B cell (primary cell): ENCODE measurements at regions not wholly inside any gene's neighbourhood (a gene's known extent, or its start where the extent isn't known, plus 50 kb on each side); places are given as distances from the start of the nearest gene placed in this dataset.

Experiments
- ATAC-seq: fragments of 200-7000 bp; cut with Tn5 transposase; one replicate; pipeline ENCODE4 v1.10.0; 2021; ENCODE audit warnings: low read depth, mild to moderate bottlenecking, moderate number of reproducible peaks, moderate library complexity
- CTCF ChIA-PET: fragments of 350-600 bp; sonication (Branson Sonifier 250); formaldehyde crosslinking; loops from one replicate; lab custom pipeline; 2021; ENCODE audit warnings: antibody characterized with exemption, inconsistent platforms; lab: Charles Lee
- POLR2A ChIA-PET: fragments of 350-600 bp; sonication (Branson Sonifier 250); formaldehyde crosslinking; loops from one replicate; lab custom pipeline; 2021; ENCODE audit warnings: antibody characterized with exemption; lab: Charles Lee
- DNase-seq: peaks from one replicate; pipeline ENCODE4 v3.0.0; 2013
- H2AFZ ChIP-seq: 2 replicates; pipeline ENCODE4 v1.6.1; 2012; ENCODE audit warnings: mild to moderate bottlenecking, low read depth, low read length; ENCODE audit not compliant: insufficient read depth, poor library complexity, severe bottlenecking
- H3K27ac ChIP-seq, 2 donors: 1 replicate in 1 of 2; 2 replicates in 1 of 2; pipeline ENCODE4 v1.5.1; 2012 to 2013; ENCODE audit warnings: low read length in 2 of 2, mild to moderate bottlenecking in 2 of 2, moderate library complexity in 1 of 2
- H3K27me3 ChIP-seq, 4 experiments: fragments of 200-600 bp in 1 of 4; sonication (generic) in 1 of 4; replicated peaks in 1 of 4; 1 replicate in 2 of 4; 2 replicates in 2 of 4; pipeline versions ENCODE4 v1.6.1 to v1.7.0; 2013 to 2016; ENCODE audit warnings: low read length in 3 of 4, mild to moderate bottlenecking in 2 of 4, mixed read lengths in 1 of 4, moderate library complexity in 1 of 4; ENCODE audit not compliant: insufficient read depth in 4 of 4, control insufficient read depth in 3 of 4; ENCODE audit errors: control extremely low read depth in 1 of 4
- H3K36me3 ChIP-seq, 2 experiments: replicated peaks in 1 of 2; 1 replicate in 1 of 2; 2 replicates in 1 of 2; pipeline versions ENCODE4 v1.6.1 to v1.7.1; 2013; ENCODE audit warnings: low read length in 1 of 2; ENCODE audit not compliant: insufficient read depth in 2 of 2, control insufficient read depth in 1 of 2; ENCODE audit errors: control extremely low read depth in 1 of 2, extremely low read depth in 1 of 2
- H3K4me1 ChIP-seq, 2 donors: fragments of 200-600 bp in 1 of 2; sonication (generic) in 1 of 2; 1 replicate in 1 of 2; 2 replicates in 1 of 2; pipeline versions ENCODE4 v1.5.1 to v1.6.1; 2013 to 2017; ENCODE audit warnings: low read length in 2 of 2; ENCODE audit not compliant: control insufficient read depth in 2 of 2, insufficient read depth in 2 of 2
- H3K4me2 ChIP-seq: replicated peaks from 2 replicates; pipeline ENCODE3; 2012; ENCODE audit warnings: mild to moderate bottlenecking, low read depth, low read length; ENCODE audit not compliant: poor library complexity, severe bottlenecking
- H3K4me3 ChIP-seq, 5 experiments: fragments of 200-600 bp in 1 of 5; sonication (generic) in 1 of 5; 1 replicate in 3 of 5; 2 replicates in 2 of 5; pipeline versions ENCODE4 v1.5.1 to v1.7.0; 2011 to 2016; ENCODE audit warnings: low read length in 4 of 5, mild to moderate bottlenecking in 4 of 5, low read depth in 2 of 5, control low read depth in 1 of 5, moderate library complexity in 1 of 5; ENCODE audit not compliant: insufficient read depth in 1 of 5; ENCODE audit errors: control extremely low read depth in 1 of 5, extremely low read depth in 1 of 5
- H3K79me2 ChIP-seq: fragments of 200-600 bp; sonication (generic); one replicate; pipeline ENCODE4 v1.6.0; 2016; ENCODE audit warnings: low read length; ENCODE audit not compliant: control insufficient read depth, insufficient read depth
- H3K9ac ChIP-seq: fragments of 200-600 bp; sonication (generic); 2 replicates; pipeline ENCODE4 v1.6.1; 2017; ENCODE audit warnings: mild to moderate bottlenecking, low read length, moderate library complexity
- H3K9me3 ChIP-seq, 3 donors: one replicate each; pipeline versions ENCODE4 v1.6.1 to v1.7.1; 2013; ENCODE audit warnings: low read length in 2 of 3; ENCODE audit not compliant: control insufficient read depth in 2 of 3, insufficient read depth in 1 of 3; ENCODE audit errors: control extremely low read depth in 1 of 3
- H4K20me1 ChIP-seq: 2 replicates; pipeline ENCODE4 v1.6.0; 2012; ENCODE audit warnings: mild to moderate bottlenecking, low read length; ENCODE audit not compliant: insufficient read depth, control insufficient read depth, poor library complexity, severe bottlenecking
- H3K27ac Mint-ChIP-seq: one replicate; pipeline ENCODE4 v1.8.0; 2021; ENCODE audit warnings: mixed read lengths
- H3K27me3 Mint-ChIP-seq: one replicate; pipeline ENCODE4 v1.8.0; 2021; ENCODE audit warnings: mixed read lengths
- H3K4me1 Mint-ChIP-seq: one replicate; pipeline ENCODE4 v1.8.0; 2021; ENCODE audit warnings: mixed read lengths
- H3K4me3 Mint-ChIP-seq: one replicate; pipeline ENCODE4 v1.8.0; 2021; ENCODE audit warnings: mixed read lengths
- H3K9me3 Mint-ChIP-seq: one replicate; pipeline ENCODE4 v1.8.0; 2022; ENCODE audit warnings: mixed read lengths; ENCODE audit not compliant: insufficient read depth
- EZH2 ChIP-seq: IDR thresholded peaks from 2 replicates; pipeline ENCODE4 v1.6.1; 2012; ENCODE audit warnings: borderline replicate concordance, low read depth, mild to moderate bottlenecking, moderate library complexity, low read length; ENCODE audit not compliant: insufficient read depth, poor library complexity, severe bottlenecking
- WGBS: methylation state at CpG from one replicate; pipeline ENCODE4 v1.1.5; 2013; ENCODE audit warnings: missing lambda C conversion rate; ENCODE audit not compliant: insufficient coverage; 5-methylcytosine and 5-hydroxymethylcytosine counted together
- intact Hi-C: fragments of 100-400 bp; cut with micrococcal nuclease; formaldehyde crosslinking; loops from one replicate; pipeline ENCODE4 v1.10.0; 2022
- TF ChIP-seq, protein P1 (sequence below): fragments of 200-600 bp; IDR thresholded peaks from one replicate; pipeline ENCODE4 v1.8.0; 2022; ENCODE audit warnings: antibody characterized with exemption, mild to moderate bottlenecking

DNA sequence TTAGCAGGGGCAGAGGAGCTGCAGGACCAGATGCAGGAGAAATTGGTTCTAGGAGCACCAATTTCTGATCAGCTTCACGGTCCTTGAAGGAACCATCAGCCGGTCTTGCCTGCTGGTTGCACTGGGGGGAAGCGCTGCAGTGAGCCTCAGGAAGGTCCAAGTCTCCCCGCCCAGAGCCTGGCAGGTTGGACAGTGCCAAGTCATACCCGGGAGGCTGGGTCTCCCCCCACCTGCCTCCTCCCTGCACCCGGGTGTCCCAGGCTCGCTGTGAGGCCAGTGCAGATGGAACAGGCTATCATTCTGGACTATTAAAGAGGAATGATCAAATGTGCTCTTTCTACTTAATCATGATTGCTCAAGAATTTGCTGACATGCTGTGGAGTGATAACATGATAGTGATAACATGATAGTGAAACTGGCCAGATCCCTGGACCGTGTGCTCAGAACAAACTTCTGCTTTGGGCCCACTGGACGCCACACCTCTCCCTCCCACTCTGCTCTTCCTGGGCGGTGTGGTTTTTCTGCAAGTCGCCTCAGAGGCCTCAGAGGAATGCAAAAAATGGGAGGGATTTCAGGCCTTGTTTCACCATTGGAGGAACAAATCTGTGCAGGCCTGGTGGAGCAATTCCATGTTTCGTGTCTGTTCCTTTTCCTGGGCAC, 236.0 kb downstream of the IRF8 start:
- ChIA-PET CTCF (no interaction called here), POLR2A (no interaction called here)
- intact Hi-C loops: no loop called here
- Mint-ChIP-seq H3K4me1 (no peaks in the 10 kb centered on the region), H3K9me3 (no peaks in the 10 kb centered on the region), H3K27me3 (peaks cover 36% of the 10 kb centered on the region), H3K27ac (no peak overlapping the region), H3K4me3 (no peak overlapping the region)
- H3K4me2 ChIP-seq: no peak overlapping the region
- no peak overlapping the region for H3K9ac ChIP-seq
- TF ChIP-seq, protein P1, sequence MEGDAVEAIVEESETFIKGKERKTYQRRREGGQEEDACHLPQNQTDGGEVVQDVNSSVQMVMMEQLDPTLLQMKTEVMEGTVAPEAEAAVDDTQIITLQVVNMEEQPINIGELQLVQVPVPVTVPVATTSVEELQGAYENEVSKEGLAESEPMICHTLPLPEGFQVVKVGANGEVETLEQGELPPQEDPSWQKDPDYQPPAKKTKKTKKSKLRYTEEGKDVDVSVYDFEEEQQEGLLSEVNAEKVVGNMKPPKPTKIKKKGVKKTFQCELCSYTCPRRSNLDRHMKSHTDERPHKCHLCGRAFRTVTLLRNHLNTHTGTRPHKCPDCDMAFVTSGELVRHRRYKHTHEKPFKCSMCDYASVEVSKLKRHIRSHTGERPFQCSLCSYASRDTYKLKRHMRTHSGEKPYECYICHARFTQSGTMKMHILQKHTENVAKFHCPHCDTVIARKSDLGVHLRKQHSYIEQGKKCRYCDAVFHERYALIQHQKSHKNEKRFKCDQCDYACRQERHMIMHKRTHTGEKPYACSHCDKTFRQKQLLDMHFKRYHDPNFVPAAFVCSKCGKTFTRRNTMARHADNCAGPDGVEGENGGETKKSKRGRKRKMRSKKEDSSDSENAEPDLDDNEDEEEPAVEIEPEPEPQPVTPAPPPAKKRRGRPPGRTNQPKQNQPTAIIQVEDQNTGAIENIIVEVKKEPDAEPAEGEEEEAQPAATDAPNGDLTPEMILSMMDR: no peak
- TF ChIP-seq EZH2: no peak
- no peaks in the 10 kb centered on the region for H3K36me3 ChIP-seq
- 75% methylated on average over 11 of the region's 12 CpGs for WGBS
- H4K20me1 ChIP-seq: no peaks in the 10 kb centered on the region
- no peaks in the 10 kb centered on the region for H3K79me2 ChIP-seq
- DNase-seq (no peak), ATAC-seq (no peak)
- peaks cover 0 to 4% (median 0%) of the 10 kb centered on the region in 3 donors for H3K9me3 ChIP-seq
- H3K27ac ChIP-seq: no peak overlapping the region
- H2AFZ ChIP-seq: no peak overlapping the region
- no peak overlapping the region for H3K4me3 ChIP-seq
- no peaks in the 10 kb centered on the region for H3K27me3 ChIP-seq
- no peaks in the 10 kb centered on the region for H3K4me1 ChIP-seq

DNA sequence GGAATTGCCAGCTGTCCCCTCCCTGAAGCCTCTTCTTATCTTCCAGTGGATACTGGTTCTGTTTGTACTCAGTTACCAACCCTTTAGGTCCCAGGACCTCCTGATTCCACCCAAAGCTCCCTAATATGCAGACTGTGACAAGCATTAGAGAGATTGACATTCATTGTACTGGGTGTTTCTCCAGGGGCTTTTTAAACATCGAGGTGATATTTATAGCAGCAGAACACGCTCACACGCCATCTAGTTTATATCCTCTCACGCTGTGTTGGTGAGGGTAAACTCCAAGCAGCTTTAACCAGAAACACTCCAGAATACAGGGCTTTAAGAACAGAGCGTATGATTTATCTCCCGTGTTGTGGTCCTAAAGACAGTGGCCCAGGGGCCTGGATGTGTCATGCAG, 238.4 kb downstream of the IRF8 start:
- Histone ChIP-seq H3K27ac (no peak overlapping the region), H3K9ac (no peak overlapping the region), H3K79me2 (no peaks in the 10 kb centered on the region), H3K4me2 (no peak overlapping the region), H3K4me3 (no peak overlapping the region), H3K36me3 (no peaks in the 10 kb centered on the region), H3K9me3 (peaks cover 0 to 4% (median 0%) of the 10 kb centered on the region in 3 donors), H3K4me1 (no peaks in the 10 kb centered on the region), H3K27me3 (peaks cover 0 to 3% (median 0%) of the 10 kb centered on the region in 4 experiments), H2AFZ (no peak overlapping the region), H4K20me1 (no peaks in the 10 kb centered on the region)
- DNase-seq (no peak), ATAC-seq (no peak)
- CTCF ChIA-PET: no interaction called here
- H3K27me3 Mint-ChIP-seq: peaks cover 39% of the 10 kb centered on the region
- no peak for TF ChIP-seq EZH2
- TF ChIP-seq, protein P1: no peak
- intact Hi-C loops: no loop called here
- H3K4me1 Mint-ChIP-seq: no peaks in the 10 kb centered on the region
- H3K9me3 Mint-ChIP-seq: no peaks in the 10 kb centered on the region
- 85% methylated on average over 5 of the region's 6 CpGs for WGBS
- no peak overlapping the region for H3K27ac Mint-ChIP-seq
- H3K4me3 Mint-ChIP-seq: no peak overlapping the region
- POLR2A ChIA-PET: no interaction called here
